Activated CD4-positive, alpha-beta T cell treated with anti-CD3 and anti-CD28 coated beads, Interleukin-2, amount 10 ng/mL, durations not matched to agents 24 days and 14 days (primary cell): ENCODE measurements at regions not wholly inside any gene's neighbourhood (a gene's known extent, or its start where the extent isn't known, plus 50 kb on each side); places are given as distances from the start of the nearest gene placed in this dataset.

Experiments used
- DNase-seq: peaks from one replicate; pipeline ENCODE4 v3.0.0; 2022
- H3K27ac Mint-ChIP-seq: one replicate; pipeline ENCODE4 v1.8.0; 2022; ENCODE audit warnings: mild to moderate bottlenecking, mixed read lengths
- H3K27me3 Mint-ChIP-seq: one replicate; pipeline ENCODE4 v1.8.0; 2022; ENCODE audit warnings: mixed read lengths
- H3K36me3 Mint-ChIP-seq: one replicate; pipeline ENCODE4 v1.8.0; 2022; ENCODE audit warnings: low read depth, mild to moderate bottlenecking, mixed read lengths
- H3K4me1 Mint-ChIP-seq: one replicate; pipeline ENCODE4 v1.8.0; 2021; ENCODE audit warnings: mixed read lengths
- H3K4me3 Mint-ChIP-seq: one replicate; pipeline ENCODE4 v1.8.0; 2022; ENCODE audit warnings: mild to moderate bottlenecking, moderate library complexity, mixed read lengths
- H3K9me3 Mint-ChIP-seq: one replicate; pipeline ENCODE4 v1.8.0; 2021; ENCODE audit warnings: mixed read lengths
- intact Hi-C: fragments of 100-400 bp; cut with micrococcal nuclease; formaldehyde crosslinking; loops from one replicate; pipeline ENCODE4 v1.15.1; 2023

DNA sequence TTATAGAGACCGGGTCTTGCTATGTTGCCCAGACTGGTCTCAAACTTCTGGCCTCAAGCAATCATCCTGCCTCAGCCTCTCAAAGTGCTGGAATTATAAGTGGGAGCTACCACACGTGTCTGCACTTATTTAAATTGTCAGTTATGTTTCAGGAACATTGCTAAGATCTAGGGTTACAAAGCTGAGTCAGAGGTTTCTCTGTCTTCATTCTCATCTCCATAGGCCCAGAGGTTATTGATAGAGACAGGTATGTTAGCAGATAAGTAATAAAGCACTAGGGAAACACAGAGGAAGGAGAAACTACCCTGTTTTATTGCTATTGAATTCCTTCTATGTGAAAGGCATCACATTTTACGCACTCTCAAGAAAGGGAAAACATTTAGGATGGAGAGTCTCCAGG is 214.1 kb downstream of the REEP3 start:
- no peak for DNase-seq
- H3K9me3 Mint-ChIP-seq: no peaks in the 10 kb centered on the region
- intact Hi-C loops: no loop called here
- no peak overlapping the region for H3K4me3 Mint-ChIP-seq
- no peaks in the 10 kb centered on the region for H3K4me1 Mint-ChIP-seq
- no peaks in the 10 kb centered on the region for H3K36me3 Mint-ChIP-seq
- H3K27ac Mint-ChIP-seq: no peak overlapping the region
- peaks cover 14% of the 10 kb centered on the region for H3K27me3 Mint-ChIP-seq

DNA sequence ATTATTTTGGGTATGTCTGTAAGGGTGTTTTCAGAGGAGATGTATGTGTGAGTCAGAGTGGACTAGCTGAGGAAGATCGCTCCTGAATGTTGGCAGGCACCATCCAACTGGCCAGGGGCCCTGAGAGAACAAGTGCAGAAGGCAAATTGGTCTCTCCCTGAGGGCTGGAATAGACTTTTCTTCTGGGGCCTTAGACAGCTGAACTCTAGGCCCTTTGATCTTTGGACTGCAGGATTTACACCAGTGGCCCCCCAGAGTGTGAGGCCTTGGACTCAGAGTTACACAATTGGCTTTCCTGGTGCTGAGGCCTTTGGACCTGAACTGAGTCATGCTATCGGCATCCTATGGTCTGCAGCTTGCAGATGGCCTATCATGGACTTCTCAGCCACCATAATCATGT is 217.2 kb downstream of the REEP3 start:
- no peak overlapping the region for H3K27ac Mint-ChIP-seq
- no peaks in the 10 kb centered on the region for H3K36me3 Mint-ChIP-seq
- H3K27me3 Mint-ChIP-seq: peaks cover 6% of the 10 kb centered on the region
- no peak overlapping the region for H3K4me3 Mint-ChIP-seq
- no peak for DNase-seq
- H3K4me1 Mint-ChIP-seq: no peaks in the 10 kb centered on the region
- H3K9me3 Mint-ChIP-seq: peaks cover 4% of the 10 kb centered on the region
- intact Hi-C loops: no loop called here

DNA sequence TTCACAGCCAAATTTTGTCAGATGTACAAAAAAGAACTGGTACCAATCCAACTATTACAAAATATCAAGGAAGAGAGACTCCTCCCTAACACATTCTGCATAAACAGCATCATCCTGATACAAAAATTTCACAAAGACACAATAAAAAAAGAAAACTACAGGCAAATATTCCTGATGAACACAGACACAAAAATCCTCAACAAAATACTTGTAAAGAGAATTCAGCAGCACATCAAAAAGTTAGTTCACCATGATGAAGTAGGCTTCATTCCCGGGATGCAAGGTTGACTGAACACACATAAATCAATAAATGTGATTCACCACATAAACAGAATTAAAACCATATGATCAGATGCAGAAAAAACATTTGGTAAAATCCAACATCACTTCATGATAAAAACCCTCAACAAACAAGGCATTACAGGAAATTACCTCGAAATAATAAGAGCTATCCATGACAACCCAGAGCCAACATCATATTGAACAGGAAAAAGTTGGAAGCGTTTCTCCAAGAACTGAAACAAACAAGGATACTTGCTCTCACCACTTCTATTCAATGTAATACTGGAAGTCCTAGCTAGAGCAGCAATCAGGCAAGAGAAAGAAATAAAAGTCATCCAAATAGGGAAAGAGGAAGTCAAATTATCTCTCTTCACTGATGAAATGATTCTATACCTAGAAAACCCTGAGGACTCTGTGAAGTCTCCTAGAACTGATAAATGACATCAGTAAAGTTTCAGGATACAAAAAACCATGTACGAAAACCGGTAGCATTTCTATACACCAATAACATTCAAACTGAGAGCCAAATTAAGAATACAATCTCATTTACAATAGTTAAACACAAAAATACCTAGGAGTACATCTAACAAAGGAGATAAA is 223.1 kb downstream of the REEP3 start:
- Mint-ChIP-seq H3K4me1 (no peaks in the 10 kb centered on the region), H3K27ac (no peak overlapping the region), H3K36me3 (no peaks in the 10 kb centered on the region), H3K4me3 (no peak overlapping the region), H3K27me3 (peaks cover 7% of the 10 kb centered on the region), H3K9me3 (peaks cover 4% of the 10 kb centered on the region)
- intact Hi-C loops: no loop called here
- no peak for DNase-seq

DNA sequence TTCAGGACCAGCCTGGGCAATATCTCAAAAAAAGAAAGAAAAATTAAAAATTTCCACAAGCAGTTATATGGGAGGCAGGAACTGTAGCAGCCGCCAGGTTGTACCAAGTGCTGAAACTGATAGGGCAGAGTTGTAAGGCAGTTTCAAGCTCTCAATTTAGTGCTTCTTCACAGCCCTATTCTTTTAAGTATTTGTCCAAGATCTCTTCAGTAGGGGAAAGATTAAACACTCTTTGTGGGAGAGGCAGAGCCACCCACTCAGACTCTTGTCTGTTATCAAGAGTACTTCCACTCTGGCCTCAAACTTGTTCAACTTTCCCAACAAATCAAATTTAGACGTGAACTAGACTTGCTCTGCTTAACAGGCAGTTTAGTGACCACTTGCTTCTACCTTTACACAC is 228.7 kb downstream of the REEP3 start:
- no peak overlapping the region for H3K27ac Mint-ChIP-seq
- no peaks in the 10 kb centered on the region for H3K4me1 Mint-ChIP-seq
- intact Hi-C loops: no loop called here
- no peak for DNase-seq
- no peaks in the 10 kb centered on the region for H3K27me3 Mint-ChIP-seq
- H3K4me3 Mint-ChIP-seq: no peak overlapping the region
- H3K9me3 Mint-ChIP-seq: no peaks in the 10 kb centered on the region
- H3K36me3 Mint-ChIP-seq: no peaks in the 10 kb centered on the region

DNA sequence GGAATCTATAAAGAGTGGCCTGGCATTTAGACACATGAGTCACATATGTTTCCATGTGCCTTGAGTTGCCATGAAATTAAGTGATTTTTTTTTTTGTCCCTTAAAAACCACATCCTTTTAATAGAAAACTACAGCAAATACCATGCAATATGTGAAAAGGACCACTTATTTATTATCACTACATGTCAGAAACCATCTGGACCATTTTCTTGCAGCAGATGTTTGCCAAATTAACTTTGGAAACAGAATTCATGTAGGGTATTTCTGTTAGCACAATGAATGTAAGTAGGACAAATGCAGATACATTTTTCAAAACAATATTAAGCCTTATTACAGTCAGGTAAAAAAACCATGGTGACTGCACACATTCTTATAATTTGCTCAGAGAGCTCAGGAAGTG is 230.6 kb downstream of the REEP3 start:
- no peaks in the 10 kb centered on the region for H3K4me1 Mint-ChIP-seq
- intact Hi-C loops: no loop called here

DNA sequence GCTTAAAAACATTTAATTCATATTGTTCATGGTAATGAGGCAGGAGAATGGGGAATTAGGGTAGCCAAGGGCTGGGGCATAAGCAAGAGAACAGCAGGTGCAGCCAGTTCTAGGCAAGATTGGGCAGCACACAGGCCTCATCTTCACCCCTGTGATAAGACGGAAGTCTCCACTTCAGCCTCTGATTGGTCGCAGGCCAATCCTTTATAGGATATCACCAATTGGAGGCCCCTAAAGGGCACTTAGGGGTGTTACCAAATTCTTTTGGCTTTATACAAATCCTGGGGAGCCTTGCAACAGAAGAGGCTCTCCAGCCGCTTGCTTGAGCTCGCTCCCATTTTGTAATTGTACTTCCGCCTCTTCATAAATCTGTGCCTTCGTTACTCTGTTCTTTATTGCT is 231.1 kb downstream of the REEP3 start:
- Mint-ChIP-seq H3K4me1 (no peaks in the 10 kb centered on the region), H3K36me3 (no peaks in the 10 kb centered on the region)

More for the DNA sequence above, 230.6 kb downstream of the REEP3 start:
- no peak overlapping the region for H3K27ac Mint-ChIP-seq
- DNase-seq: no peak
- no peaks in the 10 kb centered on the region for H3K9me3 Mint-ChIP-seq
- no peak overlapping the region for H3K4me3 Mint-ChIP-seq
- no peaks in the 10 kb centered on the region for H3K36me3 Mint-ChIP-seq
- H3K27me3 Mint-ChIP-seq: peaks cover 7% of the 10 kb centered on the region

DNA sequence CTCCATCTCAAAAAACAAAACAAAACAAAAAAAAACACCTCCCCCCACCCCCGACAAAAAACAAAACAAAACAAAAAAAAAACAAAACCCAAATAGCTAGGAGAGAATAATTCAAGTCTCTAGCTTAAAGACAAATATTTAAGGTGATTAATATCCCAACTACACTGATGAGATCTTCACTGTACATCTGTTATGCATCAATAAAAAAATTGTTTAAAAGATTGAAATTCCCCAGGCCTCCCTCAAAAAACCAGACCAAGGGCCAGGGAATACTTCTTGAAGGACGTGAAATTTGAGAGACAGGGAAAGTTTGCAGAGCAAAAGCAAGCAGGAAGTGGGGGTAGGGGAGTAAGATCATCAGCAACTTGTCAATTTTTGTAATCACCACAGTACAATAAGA is 232.6 kb downstream of the REEP3 start:
- Mint-ChIP-seq H3K4me3 (no peak overlapping the region), H3K9me3 (no peaks in the 10 kb centered on the region), H3K27ac (no peak overlapping the region), H3K36me3 (no peaks in the 10 kb centered on the region), H3K4me1 (no peaks in the 10 kb centered on the region), H3K27me3 (peaks cover 13% of the 10 kb centered on the region)
- intact Hi-C loops: no loop called here
- DNase-seq: no peak

More for the DNA sequence above, 231.1 kb downstream of the REEP3 start:
- intact Hi-C loops: no loop called here
- no peak overlapping the region for H3K4me3 Mint-ChIP-seq
- H3K9me3 Mint-ChIP-seq: no peaks in the 10 kb centered on the region
- peaks cover 7% of the 10 kb centered on the region for H3K27me3 Mint-ChIP-seq
- H3K27ac Mint-ChIP-seq: no peak overlapping the region
- no peak for DNase-seq

DNA sequence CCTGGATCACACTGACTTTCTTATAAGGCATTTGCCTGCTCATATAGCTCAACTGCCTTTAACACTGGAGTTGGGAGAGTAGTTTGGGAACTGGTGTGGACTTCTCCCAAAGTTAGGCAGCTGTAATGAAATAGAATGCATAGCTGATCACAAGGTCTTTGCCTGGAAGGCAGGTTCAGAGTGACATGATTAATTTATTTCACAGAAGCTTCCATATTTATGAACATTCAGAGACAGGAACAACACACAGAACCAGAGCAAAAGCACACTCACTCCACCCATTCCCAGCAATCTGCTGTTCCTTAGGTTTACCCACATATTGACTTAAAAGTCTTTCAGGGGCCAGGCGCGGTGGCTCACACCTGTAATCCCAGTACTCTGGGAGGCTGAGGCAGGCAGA is 234.2 kb downstream of the REEP3 start:
- intact Hi-C loops: no loop called here
- no peak overlapping the region for H3K4me3 Mint-ChIP-seq
- peaks cover 18% of the 10 kb centered on the region for H3K27me3 Mint-ChIP-seq
- no peak for DNase-seq
- no peaks in the 10 kb centered on the region for H3K36me3 Mint-ChIP-seq
- H3K4me1 Mint-ChIP-seq: no peaks in the 10 kb centered on the region
- no peaks in the 10 kb centered on the region for H3K9me3 Mint-ChIP-seq
- H3K27ac Mint-ChIP-seq: no peak overlapping the region

DNA sequence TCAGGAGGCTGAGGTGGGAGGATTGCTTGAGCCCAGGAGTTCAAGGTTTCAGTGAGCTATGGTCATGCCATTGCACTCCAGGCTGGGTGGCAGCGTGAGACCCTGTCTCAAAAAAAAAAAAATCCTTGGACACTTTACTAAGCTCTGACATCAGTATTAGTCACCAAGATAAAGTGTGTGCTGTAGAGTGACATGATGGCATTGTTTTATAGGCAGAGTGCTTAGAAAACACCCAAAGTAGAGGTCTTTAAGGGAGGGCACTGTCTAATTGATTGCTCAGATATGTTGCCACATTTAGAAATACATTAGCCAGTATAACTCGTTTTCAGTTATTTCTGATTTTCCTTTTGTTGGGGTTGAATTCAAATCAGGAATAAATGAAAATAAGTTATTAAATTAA is 235.9 kb downstream of the REEP3 start:
- Mint-ChIP-seq H3K36me3 (no peaks in the 10 kb centered on the region), H3K4me1 (no peaks in the 10 kb centered on the region), H3K27ac (no peak overlapping the region), H3K4me3 (no peak overlapping the region), H3K27me3 (peaks cover 27% of the 10 kb centered on the region), H3K9me3 (no peaks in the 10 kb centered on the region)
- intact Hi-C loops: no loop called here
- no peak for DNase-seq

DNA sequence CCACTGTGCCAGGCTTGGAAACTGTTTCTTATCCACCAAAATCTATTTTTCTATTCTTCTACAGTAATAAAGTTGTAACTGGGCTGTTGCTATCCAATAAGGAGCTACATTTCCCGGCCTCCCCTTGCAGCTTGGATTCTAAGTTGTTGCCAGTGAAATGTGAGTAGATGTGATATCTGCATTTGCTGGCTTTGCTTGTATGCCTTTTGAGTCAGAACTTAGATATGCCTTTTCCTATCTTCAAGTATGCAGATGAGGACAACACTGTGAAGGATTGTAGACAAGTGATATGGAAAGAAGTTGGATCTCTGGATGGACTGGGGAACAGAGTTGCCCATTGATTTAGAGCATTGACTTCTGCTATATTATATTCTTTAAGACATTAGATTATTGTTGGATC is 236.9 kb downstream of the REEP3 start:
- Mint-ChIP-seq H3K36me3 (no peaks in the 10 kb centered on the region), H3K27ac (no peak overlapping the region), H3K4me3 (no peak overlapping the region), H3K9me3 (no peaks in the 10 kb centered on the region), H3K4me1 (no peaks in the 10 kb centered on the region), H3K27me3 (peaks cover 28% of the 10 kb centered on the region)
- intact Hi-C loops: no loop called here
- DNase-seq: no peak

DNA sequence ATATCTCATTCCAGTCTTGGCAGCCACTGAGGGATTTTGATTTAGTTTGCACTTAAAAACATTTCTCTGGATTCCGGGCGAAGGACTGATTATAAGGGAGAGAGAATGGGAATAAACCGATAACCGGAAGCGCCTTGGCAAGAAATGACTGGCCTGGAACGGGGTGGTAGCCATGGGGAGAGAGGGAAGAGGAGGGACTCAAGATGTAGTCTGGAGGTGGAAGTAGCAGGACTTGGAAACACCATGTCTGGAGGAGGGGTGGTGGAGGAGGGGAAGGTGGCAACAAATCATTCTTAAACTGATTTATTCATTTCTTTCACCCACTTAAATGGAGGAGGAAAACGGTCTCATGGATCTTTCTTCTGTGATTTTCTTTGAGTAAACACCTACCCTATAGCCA is 238.1 kb downstream of the REEP3 start:
- H3K4me3 Mint-ChIP-seq: no peak overlapping the region
- H3K4me1 Mint-ChIP-seq: no peaks in the 10 kb centered on the region
- DNase-seq: no peak
- H3K27me3 Mint-ChIP-seq: peaks cover 28% of the 10 kb centered on the region
- no peaks in the 10 kb centered on the region for H3K36me3 Mint-ChIP-seq
- intact Hi-C loops: no loop called here
- H3K27ac Mint-ChIP-seq: no peak overlapping the region
- no peaks in the 10 kb centered on the region for H3K9me3 Mint-ChIP-seq

DNA sequence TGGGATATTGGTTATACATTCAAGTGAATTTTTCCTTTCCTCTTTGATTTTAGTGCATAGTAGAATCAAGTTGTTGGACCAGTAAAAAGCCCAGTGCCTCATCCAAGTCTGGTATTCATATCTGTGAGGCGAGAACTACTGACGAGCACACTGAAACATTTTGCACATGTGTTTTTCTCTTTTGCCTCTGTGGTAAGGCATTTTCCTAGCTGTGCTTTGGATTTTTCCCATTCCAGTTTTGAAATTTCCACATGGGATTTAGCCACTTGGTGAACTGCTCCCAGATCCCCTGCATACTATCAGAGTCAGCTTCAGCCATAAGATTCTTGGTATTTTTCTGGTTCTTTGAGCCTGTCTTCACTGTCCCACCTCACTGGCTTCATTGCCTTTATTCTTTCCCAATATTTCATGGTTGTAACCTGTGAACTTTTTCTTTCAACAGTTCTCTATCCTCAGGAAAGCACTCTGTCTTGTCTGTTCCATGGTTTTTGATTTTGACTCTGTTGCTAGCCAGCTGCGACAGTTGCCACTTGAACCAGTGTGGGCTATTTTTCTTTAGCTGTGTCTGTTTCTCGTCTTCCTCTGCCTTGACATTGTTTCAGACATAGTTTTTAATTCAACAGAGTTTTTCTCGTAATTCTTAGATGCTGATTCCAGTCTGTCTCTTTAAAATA is 239.0 kb downstream of the REEP3 start:
- DNase-seq: no peak
- intact Hi-C loops: no loop called here
- Mint-ChIP-seq H3K36me3 (no peaks in the 10 kb centered on the region), H3K9me3 (no peaks in the 10 kb centered on the region), H3K4me1 (no peaks in the 10 kb centered on the region), H3K4me3 (no peak overlapping the region), H3K27ac (no peak overlapping the region), H3K27me3 (peaks cover 29% of the 10 kb centered on the region)

DNA sequence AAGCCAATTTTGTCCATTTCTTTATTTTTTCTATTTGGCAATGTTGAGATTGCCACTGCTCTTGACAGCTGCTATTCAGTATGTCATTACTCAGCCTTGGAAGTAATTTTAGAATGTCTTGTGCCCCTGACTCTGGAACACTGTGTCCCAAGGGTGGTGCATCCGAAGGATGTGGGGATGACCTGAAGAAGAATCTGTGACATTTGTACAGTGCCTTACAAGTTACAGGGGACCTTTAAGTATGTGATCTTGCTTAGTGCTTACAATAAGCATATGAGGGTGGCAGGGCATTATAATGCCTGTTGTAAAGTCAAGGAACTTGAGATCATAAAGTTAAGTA is 239.5 kb downstream of the REEP3 start:
- no peak overlapping the region for H3K4me3 Mint-ChIP-seq
- DNase-seq: no peak
- no peak overlapping the region for H3K27ac Mint-ChIP-seq
- intact Hi-C loops: no loop called here
- no peaks in the 10 kb centered on the region for H3K4me1 Mint-ChIP-seq
- no peaks in the 10 kb centered on the region for H3K36me3 Mint-ChIP-seq
- no peaks in the 10 kb centered on the region for H3K9me3 Mint-ChIP-seq
- H3K27me3 Mint-ChIP-seq: peaks cover 24% of the 10 kb centered on the region

DNA sequence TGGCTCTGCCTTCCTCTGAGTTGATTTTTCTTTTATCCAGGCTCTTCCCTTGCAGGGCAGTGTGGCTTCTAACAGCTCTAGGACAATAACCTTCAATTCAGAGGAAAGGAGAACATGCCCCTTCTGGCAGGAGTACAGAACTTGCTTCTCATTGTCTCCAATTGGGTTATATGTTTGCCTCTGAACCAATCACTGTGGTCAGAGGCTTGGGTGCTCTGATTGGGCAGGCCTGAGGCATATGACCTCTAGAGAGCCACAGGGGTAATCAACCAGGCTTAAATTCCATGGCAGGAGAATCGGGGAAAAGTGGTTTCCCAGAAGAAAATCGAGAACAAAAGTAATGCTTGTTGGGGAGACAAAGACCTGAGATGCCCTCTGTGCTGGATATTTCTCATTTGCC is 240.0 kb downstream of the REEP3 start:
- intact Hi-C loops: no loop called here
- no peaks in the 10 kb centered on the region for H3K9me3 Mint-ChIP-seq
- no peaks in the 10 kb centered on the region for H3K36me3 Mint-ChIP-seq
- H3K27ac Mint-ChIP-seq: no peak overlapping the region
- DNase-seq: no peak
- no peak overlapping the region for H3K4me3 Mint-ChIP-seq
- peaks cover 24% of the 10 kb centered on the region for H3K27me3 Mint-ChIP-seq
- no peaks in the 10 kb centered on the region for H3K4me1 Mint-ChIP-seq

DNA sequence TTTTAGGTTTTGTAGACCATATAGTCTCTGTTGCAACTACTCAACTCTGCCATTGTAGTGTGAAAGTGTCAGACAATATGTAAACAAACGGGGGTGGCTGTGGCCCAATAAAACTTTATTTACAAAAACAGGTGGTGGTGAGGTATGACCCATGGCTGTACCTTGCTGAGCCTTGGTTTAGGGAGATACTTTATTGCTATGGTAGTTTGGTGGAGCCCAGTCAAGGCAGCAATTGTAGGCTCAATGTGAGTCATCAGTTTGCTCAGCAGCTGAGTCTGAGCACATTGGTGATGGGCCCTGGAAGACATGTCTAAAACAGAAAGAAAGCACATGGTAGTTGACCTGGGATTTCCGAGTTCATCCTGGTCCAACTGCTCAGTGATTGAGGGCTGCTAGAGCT is 242.5 kb downstream of the REEP3 start:
- intact Hi-C loops: no loop called here
- no peaks in the 10 kb centered on the region for H3K9me3 Mint-ChIP-seq
- no peaks in the 10 kb centered on the region for H3K4me1 Mint-ChIP-seq
- no peak overlapping the region for H3K4me3 Mint-ChIP-seq
- H3K27ac Mint-ChIP-seq: no peak overlapping the region
- H3K36me3 Mint-ChIP-seq: no peaks in the 10 kb centered on the region
- H3K27me3 Mint-ChIP-seq: peaks cover 23% of the 10 kb centered on the region
- DNase-seq: no peak
